ENCODE measurements at regions not wholly inside any gene's neighbourhood (a gene's known extent, or its start where the extent isn't known, plus 50 kb on each side); places are given as distances from the start of the nearest gene placed in this dataset.

- Histone ChIP-seq H3K4me1 (replicated peaks in 1 of 4; ENCODE audit: control insufficient read depth in 3 of 4, insufficient read depth in 4 of 4, low read length in 3 of 4) (peaks cover 2 to 17% (median 6%) of the 10 kb centered on the region in 4 experiments; a peak in 6 of 7 replicates), H3K4ac (replicated peaks; ENCODE audit: insufficient read length, low read depth, low read length) (no peak overlapping the region), H4K8ac (ENCODE audit: extremely low read depth, insufficient read depth, low read length) (peak overlapping the region; percentile 35; the same call in 1 of the 2 replicates), H3K4me2 (ENCODE audit: insufficient read depth in 1 of 2, low read depth in 2 of 2, low read length in 2 of 2) (no peak overlapping the region), H4K5ac (ENCODE audit: insufficient read length, low read depth, low read length) (no peak overlapping the region), H3K79me2 (ENCODE audit: control insufficient read depth in 1 of 2, insufficient read depth in 2 of 2, low read length in 2 of 2) (no peaks in the 10 kb centered on the region), H2AFZ (ENCODE audit: low read length) (no peak overlapping the region), H4K91ac (replicated peaks; ENCODE audit: insufficient read length, low read length) (no peak overlapping the region), H2AK5ac (ENCODE audit: low read depth, low read length) (no peak overlapping the region), H2BK15ac (ENCODE audit: low read length) (no peak overlapping the region), H2BK12ac (ENCODE audit: low read depth, low read length) (0 out of 2 replicates have a peak overlapping the region, but pooled peaks have one; percentile 27), H3K18ac (ENCODE audit: extremely low read depth, low read length) (peak overlapping the region; percentile 32; the same call in 1 of the 2 replicates), H3K56ac (replicated peaks; ENCODE audit: insufficient read length, low read depth, low read length) (no peak overlapping the region), H3K4me3 (ENCODE audit: extremely low read depth in 1 of 4, insufficient read depth in 2 of 4, low read depth in 3 of 4, low read length in 4 of 4) (no peak overlapping the region), H3K9ac (replicated peaks in 1 of 4; ENCODE audit: extremely low read depth in 1 of 4, low read depth in 3 of 4, low read length in 3 of 4) (no peak overlapping the region), H2BK5ac (ENCODE audit: low read depth, low read length) (no peak overlapping the region), H3K9me3 (ENCODE audit: insufficient read depth in 2 of 2, low read depth in 1 of 2, low read length in 1 of 2) (no peaks in the 10 kb centered on the region), H3K23me2 (ENCODE audit: low read depth, low read length) (no peaks in the 10 kb centered on the region), H3K27me3 (replicated peaks in 1 of 4; ENCODE audit: control insufficient read depth in 3 of 4, extremely low read depth in 1 of 4, insufficient read depth in 3 of 4, low read length in 3 of 4) (no peaks in the 10 kb centered on the region), H3K36me3 (ENCODE audit: control insufficient read depth in 2 of 4, insufficient read depth in 4 of 4, low read length in 3 of 4) (no peaks in the 10 kb centered on the region), H2BK20ac (ENCODE audit: low read length) (no peak overlapping the region), H3K79me1 (ENCODE audit: low read depth, low read length) (no peaks in the 10 kb centered on the region), H4K20me1 (replicated peaks in 1 of 2; ENCODE audit: control insufficient read depth in 1 of 2, insufficient read depth in 2 of 2, low read length in 2 of 2) (no peaks in the 10 kb centered on the region), H2BK120ac (replicated peaks; ENCODE audit: low read depth, low read length) (no peak overlapping the region), H3K27ac (ENCODE audit: low read depth, low read length) (no peak overlapping the region), H3K23ac (ENCODE audit: insufficient read length) (no peak overlapping the region), H3K14ac (ENCODE audit: insufficient read length) (no peak overlapping the region)
- 84% methylated on average over 3 of the region's 5 CpGs; no CpG with 5 or more reads in 1 of the 2 experiments for WGBS, 2 experiments (ENCODE audit: extremely low coverage in 1 of 2, insufficient coverage in 1 of 2, insufficient read length in 1 of 2, insufficient replicate concordance in 2 of 2, low coverage in 1 of 2, low lambda C conversion rate in 2 of 2, missing lambda C conversion rate in 1 of 2)
- ChIA-PET POLR2A (ENCODE audit: partially characterized antibody) (no interaction called here), CTCF (ENCODE audit: partially characterized antibody) (interaction anchor here (1.2 to 2.3 kb wide), 3 partner anchors 31 to 75 kb away, joined by 3 to 6 read pairs (median 3); no protein-coding TSS in a partner anchor)
- TF ChIP-seq CREB1 (IDR thresholded peaks at IDR 0.05): no peak
- no peak for FAIRE-seq
- no peak for DNase-seq (ENCODE audit: low read depth in 1 of 2, low spot score in 2 of 2)
Observed at GRCh38 chr11:134944131-134944530, 532.1 kb upstream of the B3GAT1 start.
